ENCODE measurements at regions not wholly inside any gene's neighbourhood (a gene's known extent, or its start where the extent isn't known, plus 50 kb on each side); places are given as distances from the start of the nearest gene placed in this dataset.

GRCh38 chr2:133723133-133723532 is 154.9 kb upstream of the NCKAP5 start:
- no peak for FAIRE-seq
- H3K79me1 ChIP-seq (ENCODE audit: low read depth, low read length): no peaks in the 10 kb centered on the region
- no peak overlapping the region for H3K14ac ChIP-seq (ENCODE audit: insufficient read length)
- no peak overlapping the region for H2BK12ac ChIP-seq (ENCODE audit: low read depth, low read length)
- H2BK15ac ChIP-seq (ENCODE audit: low read length): no peak overlapping the region
- H3K4me1 ChIP-seq (replicated peaks in 1 of 4; ENCODE audit: control insufficient read depth in 3 of 4, insufficient read depth in 4 of 4, low read length in 3 of 4): no peaks in the 10 kb centered on the region
- no peaks in the 10 kb centered on the region for H3K23me2 ChIP-seq (ENCODE audit: low read depth, low read length)
- no peaks in the 10 kb centered on the region for H3K79me2 ChIP-seq (ENCODE audit: control insufficient read depth in 1 of 2, insufficient read depth in 2 of 2, low read length in 2 of 2)
- WGBS, 2 experiments (ENCODE audit: extremely low coverage in 1 of 2, insufficient coverage in 1 of 2, insufficient read length in 1 of 2, insufficient replicate concordance in 2 of 2, low coverage in 1 of 2, low lambda C conversion rate in 2 of 2, missing lambda C conversion rate in 1 of 2): 97% methylated on average over 3 of the region's 3 CpGs; no CpG with 5 or more reads in 1 of the 2 experiments
- TF ChIP-seq RXRA (IDR thresholded peaks at IDR 0.05; ENCODE audit: insufficient read depth, low read depth, low read length): no peak
- H2AK5ac ChIP-seq (ENCODE audit: low read depth, low read length): no peak overlapping the region
- no peak overlapping the region for H4K91ac ChIP-seq (replicated peaks; ENCODE audit: insufficient read length, low read length)
- H3K18ac ChIP-seq (ENCODE audit: extremely low read depth, low read length): no peak overlapping the region
- CTCF ChIA-PET (ENCODE audit: partially characterized antibody): no interaction called here
- H3K9ac ChIP-seq (replicated peaks in 1 of 4; ENCODE audit: extremely low read depth in 1 of 4, low read depth in 3 of 4, low read length in 3 of 4): no peak overlapping the region
- no peak overlapping the region for H4K8ac ChIP-seq (ENCODE audit: extremely low read depth, insufficient read depth, low read length)
- no peak overlapping the region for H2BK5ac ChIP-seq (ENCODE audit: low read depth, low read length)
- no peak overlapping the region for H3K4me3 ChIP-seq (ENCODE audit: extremely low read depth in 1 of 4, insufficient read depth in 2 of 4, low read depth in 3 of 4, low read length in 4 of 4)
- H3K27ac ChIP-seq (ENCODE audit: low read depth, low read length): no peak overlapping the region
- H3K27me3 ChIP-seq (replicated peaks in 1 of 4; ENCODE audit: control insufficient read depth in 3 of 4, extremely low read depth in 1 of 4, insufficient read depth in 3 of 4, low read length in 3 of 4): no peaks in the 10 kb centered on the region
- H3K56ac ChIP-seq (replicated peaks; ENCODE audit: insufficient read length, low read depth, low read length): no peak overlapping the region
- no peak overlapping the region for H3K4me2 ChIP-seq (ENCODE audit: insufficient read depth in 1 of 2, low read depth in 2 of 2, low read length in 2 of 2)
- no peak overlapping the region for H2AFZ ChIP-seq (ENCODE audit: low read length)
- H3K36me3 ChIP-seq (ENCODE audit: control insufficient read depth in 2 of 4, insufficient read depth in 4 of 4, low read length in 3 of 4): no peaks in the 10 kb centered on the region
- no peak overlapping the region for H4K5ac ChIP-seq (ENCODE audit: insufficient read length, low read depth, low read length)
- no peaks in the 10 kb centered on the region for H4K20me1 ChIP-seq (replicated peaks in 1 of 2; ENCODE audit: control insufficient read depth in 1 of 2, insufficient read depth in 2 of 2, low read length in 2 of 2)
- H2BK20ac ChIP-seq (ENCODE audit: low read length): no peak overlapping the region
- no peak overlapping the region for H2BK120ac ChIP-seq (replicated peaks; ENCODE audit: low read depth, low read length)
- no peak overlapping the region for H3K23ac ChIP-seq (ENCODE audit: insufficient read length)
- no peak for DNase-seq (ENCODE audit: low read depth in 1 of 2, low spot score in 2 of 2)
- no peak overlapping the region for H3K4ac ChIP-seq (replicated peaks; ENCODE audit: insufficient read length, low read depth, low read length)
- 0 out of 4 replicates have a peak, but pooled peaks cover 0 to 3% of the 10 kb centered on the region in 2 experiments for H3K9me3 ChIP-seq (ENCODE audit: insufficient read depth in 2 of 2, low read depth in 1 of 2, low read length in 1 of 2)
- POLR2A ChIA-PET (ENCODE audit: partially characterized antibody): no interaction called here

Measured in H1 (cell line).